GM19351 (cell line): ENCODE measurements at regions not wholly inside any gene's neighbourhood (a gene's known extent, or its start where the extent isn't known, plus 50 kb on each side); places are given as distances from the start of the nearest gene placed in this dataset.

Experiments
- ATAC-seq: cut with Tn5 transposase; IDR thresholded peaks from one replicate; pipeline ENCODE4 v1.9.1; 2021; ENCODE audit warnings: mild to moderate bottlenecking, moderate library complexity; ENCODE audit not compliant: unreplicated experiment

- ATAC-seq = peak; percentile 80
Observed at GRCh38 chr6:20023549-20024315, 186.6 kb downstream of the ID4 start.

GRCh38 chr6:20024316-20024673 lies 187.1 kb downstream of the ID4 start:
- peak; percentile 14 for ATAC-seq

GRCh38 chr6:20024978-20025377 lies 187.3 kb downstream of the MBOAT1 start:
- no peak for ATAC-seq

GRCh38 chr6:20025681-20026080 lies 186.6 kb downstream of the MBOAT1 start:
- no peak for ATAC-seq

- ATAC-seq = no peak
Observed at GRCh38 chr6:20028143-20028542, 184.1 kb downstream of the MBOAT1 start.

- ATAC-seq = no peak
Observed at GRCh38 chr6:20028562-20028961, 183.7 kb downstream of the MBOAT1 start.

- no peak for ATAC-seq
Observed at GRCh38 chr6:20029979-20030378, 182.3 kb downstream of the MBOAT1 start.

GRCh38 chr6:20031342-20031741 lies 180.9 kb downstream of the MBOAT1 start:
- ATAC-seq = no peak

- no peak for ATAC-seq
Observed at GRCh38 chr6:20033697-20034407, 178.4 kb downstream of the MBOAT1 start.

GRCh38 chr6:20034408-20034769 lies 177.9 kb downstream of the MBOAT1 start:
- no peak for ATAC-seq

- ATAC-seq = no peak
Observed at GRCh38 chr6:20036141-20036677, 176.1 kb downstream of the MBOAT1 start.

GRCh38 chr6:20038410-20039204 lies 173.7 kb downstream of the MBOAT1 start:
- no peak for ATAC-seq

- no peak for ATAC-seq
Observed at GRCh38 chr6:20044883-20045282, 167.4 kb downstream of the MBOAT1 start.
